Endothelial cell of umbilical vein (primary cell): ENCODE measurements at regions not wholly inside any gene's neighbourhood (a gene's known extent, or its start where the extent isn't known, plus 50 kb on each side); places are given as distances from the start of the nearest gene placed in this dataset.

Source experiments
- BruUV-seq: library from RNA; stranded (reverse); fragments of 400-500 nt; replicated peaks from 2 replicates; lab custom pipeline; 2021; lab: Mats Ljungman, UMichigan
- CTCF ChIA-PET: fragments of 300-600, 350-600 bp; sonication (Branson Sonifier 250); formaldehyde crosslinking; loops from one replicate; lab custom pipeline; 2021; ENCODE audit warnings: antibody characterized with exemption, inconsistent platforms; lab: Charles Lee
- POLR2A ChIA-PET: fragments of 300-600, 350-600 bp; sonication (Branson Sonifier 250); formaldehyde crosslinking; loops from one replicate; lab custom pipeline; 2021; ENCODE audit warnings: antibody characterized with exemption, inconsistent platforms; lab: Charles Lee
- DNase-seq: peaks from one replicate; pipeline ENCODE4 v3.0.0-alpha.2; 2011; ENCODE audit warnings: low read depth, low spot score
- FAIRE-seq: peaks from 2 replicates; lab custom pipeline; 2011; peaks lifted over from hg19 to GRCh38; lab: Jason Lieb, UNC
- H2AFZ ChIP-seq: 2 replicates; pipeline ENCODE4 v1.6.0; 2012; ENCODE audit warnings: low read depth, low read length, control low read depth, inconsistent platforms
- H3K27ac ChIP-seq: 2 replicates; pipeline ENCODE4 v1.5.1; 2011; ENCODE audit warnings: low read depth, mild to moderate bottlenecking, control low read depth, low read length, moderate library complexity; ENCODE audit not compliant: insufficient read depth
- H3K27me3 ChIP-seq, 2 experiments: 2 replicates each; pipeline versions ENCODE4 v1.6.0 to v1.6.1; 2011; ENCODE audit warnings: low read length in 2 of 2, mixed read lengths in 1 of 2; ENCODE audit not compliant: control insufficient read depth in 2 of 2, insufficient read depth in 2 of 2
- H3K36me3 ChIP-seq, 2 experiments: 2 replicates in 1 of 2; 3 replicates in 1 of 2; pipeline ENCODE4 v1.5.1; 2011; ENCODE audit warnings: low read length in 2 of 2, mild to moderate bottlenecking in 1 of 2, moderate library complexity in 1 of 2; ENCODE audit not compliant: control insufficient read depth in 2 of 2, insufficient read depth in 2 of 2; ENCODE audit errors: extremely low read depth in 1 of 2
- H3K4me1 ChIP-seq: 3 replicates; pipeline ENCODE4 v1.5.1; 2011; ENCODE audit warnings: mild to moderate bottlenecking, low read length; ENCODE audit not compliant: control insufficient read depth, insufficient read depth; ENCODE audit errors: extremely low read depth
- H3K4me2 ChIP-seq: 2 replicates; pipeline ENCODE4 v1.6.1; 2011; ENCODE audit warnings: low read length, control low read depth, mixed read lengths; ENCODE audit not compliant: insufficient read depth
- H3K4me3 ChIP-seq, 3 experiments: fragments of 200-600 bp in 1 of 3; sonication (generic), shearing (Covaris generic) in 1 of 3; replicated peaks in 1 of 3; 2 replicates each; pipeline ENCODE4 v1.5.1; 2011 to 2016; ENCODE audit warnings: control low read depth in 3 of 3, low read length in 3 of 3, mild to moderate bottlenecking in 2 of 3, inconsistent platforms in 1 of 3, low read depth in 1 of 3, moderate library complexity in 1 of 3; ENCODE audit not compliant: insufficient read depth in 1 of 3
- H3K79me2 ChIP-seq: 2 replicates; pipeline ENCODE4 v1.6.0; 2012; ENCODE audit warnings: low read length, inconsistent platforms; ENCODE audit not compliant: control insufficient read depth, insufficient read depth
- H3K9ac ChIP-seq: replicated peaks from 2 replicates; pipeline ENCODE3; 2011; ENCODE audit warnings: low read length, control low read depth; ENCODE audit not compliant: insufficient read depth; ENCODE audit errors: extremely low read depth
- H3K9me1 ChIP-seq: replicated peaks from 3 replicates; pipeline ENCODE4 v1.6.0; 2011; ENCODE audit warnings: mild to moderate bottlenecking, low read length; ENCODE audit not compliant: control insufficient read depth, insufficient read depth; ENCODE audit errors: extremely low read depth
- H3K9me3 ChIP-seq: replicated peaks from 2 replicates; pipeline ENCODE4 v1.5.1; 2012; ENCODE audit warnings: low read length, inconsistent platforms; ENCODE audit not compliant: control insufficient read depth, insufficient read depth
- H4K20me1 ChIP-seq: replicated peaks from 2 replicates; pipeline ENCODE3; 2011; ENCODE audit warnings: mild to moderate bottlenecking, low read length; ENCODE audit not compliant: control insufficient read depth, insufficient read depth; ENCODE audit errors: extremely low read depth
- CTCF ChIP-seq, 2 donors: IDR thresholded peaks; 1 replicate in 1 of 2; 2 replicates in 1 of 2; pipeline ENCODE4 v1.5.1; 2011; ENCODE audit warnings: low read length in 2 of 2, mild to moderate bottlenecking in 2 of 2, moderate library complexity in 2 of 2, control low read depth in 1 of 2, inconsistent platforms in 1 of 2, low read depth in 1 of 2; ENCODE audit not compliant: insufficient read depth in 1 of 2; ENCODE audit errors: extremely low read depth in 1 of 2
- EZH2 ChIP-seq: IDR thresholded peaks from 2 replicates; pipeline ENCODE4 v1.6.1; 2012; ENCODE audit warnings: borderline replicate concordance, low read depth, mild to moderate bottlenecking, moderate library complexity, low read length, inconsistent platforms; ENCODE audit not compliant: severe bottlenecking
- FOS ChIP-seq: IDR thresholded peaks from 2 replicates; pipeline ENCODE4 v1.6.1; 2011; ENCODE audit warnings: mild to moderate bottlenecking, low read length, moderate library complexity, borderline replicate concordance; ENCODE audit not compliant: insufficient read depth
- GATA2 ChIP-seq: IDR thresholded peaks from 2 replicates; pipeline ENCODE4 v1.7.0; 2011; ENCODE audit warnings: low read depth, mild to moderate bottlenecking, moderate library complexity, mixed read lengths, low read length; ENCODE audit not compliant: insufficient read length, insufficient read depth
- JUN ChIP-seq: IDR thresholded peaks from 2 replicates; pipeline ENCODE4 v1.6.1; 2011; ENCODE audit warnings: borderline replicate concordance, low read depth; ENCODE audit not compliant: insufficient read length, insufficient read depth
- MAX ChIP-seq: IDR thresholded peaks from 2 replicates; pipeline ENCODE4 v1.6.1; 2011; ENCODE audit not compliant: insufficient read depth, insufficient read length
- MYC ChIP-seq: IDR thresholded peaks from one replicate; pipeline ENCODE4 v1.6.1; 2011; ENCODE audit warnings: mild to moderate bottlenecking, low read depth, low read length
- POLR2A ChIP-seq: IDR thresholded peaks from 2 replicates; pipeline ENCODE4 v1.6.1; 2012; ENCODE audit warnings: low read depth, mild to moderate bottlenecking, control low read depth, low read length
- POLR2AphosphoS5 ChIP-seq: IDR thresholded peaks from 2 replicates; pipeline ENCODE4 v1.6.1; 2012; ENCODE audit warnings: low read depth, mild to moderate bottlenecking, control low read depth, low read length, moderate library complexity; ENCODE audit not compliant: insufficient read depth
- dilution Hi-C: fragments of 300-500 bp; cut with MboI; formaldehyde crosslinking; loops from one replicate; pipeline ENCODE4 v1.15.0; 2019; ENCODE audit warnings: low sequenced_read_pairs; ENCODE audit not compliant: extremely low pct_ligation_motif_present
- intact Hi-C: fragments of 100-400 bp; cut with micrococcal nuclease; formaldehyde crosslinking; loops from one replicate; pipeline ENCODE4 v1.10.0; 2022

- POLR2A ChIA-PET = no interaction called here
Observed at GRCh38 chr5:133851521-133851920, 116.9 kb downstream of the C5orf15 start.

GRCh38 chr5:133850811-133851210 is 117.6 kb downstream of the C5orf15 start:
- TF ChIP-seq FOS (no peak), CTCF (IDR thresholded peaks at IDR 0.05; ENCODE audit: extremely low read depth in 1 of 2, insufficient read depth in 1 of 2, low read depth in 1 of 2, low read length in 2 of 2) (no peak), POLR2A (no peak), MAX (no peak), MYC (no peak), GATA2 (no peak), EZH2 (no peak), POLR2AphosphoS5 (no peak), JUN (no peak)
- no peaks in the 10 kb centered on the region for H3K9me1 ChIP-seq
- CTCF ChIA-PET = no interaction called here
- H3K27ac ChIP-seq = no peak overlapping the region
- no peaks in the 10 kb centered on the region for H4K20me1 ChIP-seq
- H3K4me3 ChIP-seq = no peak overlapping the region
- no peaks in the 10 kb centered on the region for H3K36me3 ChIP-seq
- H3K4me2 ChIP-seq = no peak overlapping the region
- H3K9ac ChIP-seq = no peak overlapping the region
- no peak for DNase-seq
- dilution Hi-C loops (no loop called here), intact Hi-C loops (no loop called here)
- no TSS peak for BruUV-seq
- H3K9me3 ChIP-seq = no peaks in the 10 kb centered on the region
- H3K4me1 ChIP-seq = no peaks in the 10 kb centered on the region
- no peak for FAIRE-seq
- no peaks in the 10 kb centered on the region for H3K79me2 ChIP-seq
- POLR2A ChIA-PET = no interaction called here
- no peak overlapping the region for H2AFZ ChIP-seq
- peaks cover 0 to 5% of the 10 kb centered on the region in 2 experiments for H3K27me3 ChIP-seq

More at GRCh38 chr5:133851521-133851920, 116.9 kb downstream of the C5orf15 start:
- no peaks in the 10 kb centered on the region for H3K79me2 ChIP-seq
- H3K9me1 ChIP-seq = no peaks in the 10 kb centered on the region
- H4K20me1 ChIP-seq = no peaks in the 10 kb centered on the region
- H3K4me1 ChIP-seq = no peaks in the 10 kb centered on the region
- FAIRE-seq (no peak), DNase-seq (no peak)
- H2AFZ ChIP-seq = no peak overlapping the region
- no peaks in the 10 kb centered on the region for H3K9me3 ChIP-seq
- H3K4me2 ChIP-seq = no peak overlapping the region
- no peak overlapping the region for H3K9ac ChIP-seq
- CTCF ChIA-PET = no interaction called here
- intact Hi-C loops (no loop called here), dilution Hi-C loops (no loop called here)
- no peak overlapping the region for H3K27ac ChIP-seq
- peaks cover 0 to 7% of the 10 kb centered on the region in 2 experiments for H3K27me3 ChIP-seq
- H3K36me3 ChIP-seq = no peaks in the 10 kb centered on the region
- no peak overlapping the region for H3K4me3 ChIP-seq
- BruUV-seq = no TSS peak
- TF ChIP-seq GATA2 (no peak), EZH2 (no peak), MAX (no peak)
